ENCODE measurements at regions not wholly inside any gene's neighbourhood (a gene's known extent, or its start where the extent isn't known, plus 50 kb on each side); places are given as distances from the start of the nearest gene placed in this dataset.

GRCh38 chr19:28968721-28969120, 244.2 kb downstream of the UQCRFS1 start:
- ATAC-seq (ENCODE audit: low read depth in 2 of 2) (no peak), DNase-seq (no peak)
- H3K27me3 Mint-ChIP-seq, result no peaks in the 10 kb centered on the region
- H3K36me3 Mint-ChIP-seq, result no peaks in the 10 kb centered on the region
- Histone ChIP-seq H3K4me3 (ENCODE audit: low read depth, low read length) (no peak overlapping the region), H3K9me3 (ENCODE audit: control insufficient read depth in 2 of 2, low read length in 2 of 2) (no peaks in the 10 kb centered on the region), H3K36me3 (ENCODE audit: control insufficient read depth, insufficient read depth, low read length) (no peaks in the 10 kb centered on the region), H3K27ac (ENCODE audit: insufficient read depth, low read length, poor library complexity, severe bottlenecking) (no peak overlapping the region), H3K27me3 (ENCODE audit: control insufficient read depth, insufficient read depth, low read length) (no peaks in the 10 kb centered on the region), H3K4me1 (ENCODE audit: control insufficient read depth, insufficient read depth, low read length, poor library complexity, severe bottlenecking) (no peaks in the 10 kb centered on the region)
- no peak overlapping the region for H3K4me3 Mint-ChIP-seq
- H3K27ac Mint-ChIP-seq, result no peak overlapping the region
- peaks cover 0 to 5% (median 0%) of the 10 kb centered on the region in 7 donors for H3K9me3 Mint-ChIP-seq
- H3K4me1 Mint-ChIP-seq, result no peaks in the 10 kb centered on the region

- Histone ChIP-seq H3K27me3 (ENCODE audit: control insufficient read depth, insufficient read depth, low read length) (no peaks in the 10 kb centered on the region), H3K36me3 (ENCODE audit: control insufficient read depth, insufficient read depth, low read length) (no peaks in the 10 kb centered on the region), H3K27ac (ENCODE audit: insufficient read depth, low read length, poor library complexity, severe bottlenecking) (no peak overlapping the region), H3K9me3 (ENCODE audit: control insufficient read depth in 2 of 2, low read length in 2 of 2) (no peaks in the 10 kb centered on the region), H3K4me1 (ENCODE audit: control insufficient read depth, insufficient read depth, low read length, poor library complexity, severe bottlenecking) (no peaks in the 10 kb centered on the region), H3K4me3 (ENCODE audit: low read depth, low read length) (no peak overlapping the region)
- Mint-ChIP-seq H3K27ac (no peak overlapping the region), H3K9me3 (peaks cover 0 to 5% (median 0%) of the 10 kb centered on the region in 7 donors), H3K4me1 (no peaks in the 10 kb centered on the region), H3K4me3 (no peak overlapping the region), H3K27me3 (no peaks in the 10 kb centered on the region), H3K36me3 (no peaks in the 10 kb centered on the region)
- no peak for DNase-seq
- no peak for ATAC-seq (ENCODE audit: low read depth in 2 of 2)
These were observed 246.1 kb downstream of the UQCRFS1 start for GRCh38 chr19:28966737-28967399.

DNA sequence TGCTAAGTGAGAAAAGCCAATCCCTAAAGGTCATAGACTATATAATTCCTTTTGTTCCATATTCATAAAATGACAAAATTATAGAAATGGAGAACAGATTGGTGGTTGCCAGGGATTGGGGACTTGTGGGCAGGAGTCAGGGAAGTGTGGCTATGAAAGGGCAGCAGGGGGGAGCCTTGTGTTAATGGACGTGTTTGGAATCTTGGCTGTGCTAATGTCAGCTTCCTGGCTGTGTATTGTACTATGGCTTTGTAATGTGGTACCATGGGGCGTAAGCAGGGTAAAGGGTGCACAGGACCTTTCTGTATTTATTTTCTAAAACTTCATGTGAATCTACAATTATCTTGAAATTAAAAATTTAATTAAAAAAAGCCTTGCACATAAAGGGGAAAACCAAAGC, 248.5 kb downstream of the UQCRFS1 start:
- ATAC-seq (ENCODE audit: low read depth in 2 of 2), result no peak

GRCh38 chr19:28963486-28964250, 249.3 kb downstream of the UQCRFS1 start:
- H3K36me3 Mint-ChIP-seq, result no peaks in the 10 kb centered on the region
- Histone ChIP-seq H3K27me3 (ENCODE audit: control insufficient read depth, insufficient read depth, low read length) (no peaks in the 10 kb centered on the region), H3K9me3 (ENCODE audit: control insufficient read depth in 2 of 2, low read length in 2 of 2) (no peaks in the 10 kb centered on the region), H3K4me1 (ENCODE audit: control insufficient read depth, insufficient read depth, low read length, poor library complexity, severe bottlenecking) (no peaks in the 10 kb centered on the region), H3K36me3 (ENCODE audit: control insufficient read depth, insufficient read depth, low read length) (no peaks in the 10 kb centered on the region), H3K4me3 (ENCODE audit: low read depth, low read length) (no peak overlapping the region), H3K27ac (ENCODE audit: insufficient read depth, low read length, poor library complexity, severe bottlenecking) (no peak overlapping the region)
- DNase-seq (no peak), ATAC-seq (ENCODE audit: low read depth in 2 of 2) (no peak)
- no peaks in the 10 kb centered on the region for H3K27me3 Mint-ChIP-seq
- no peak overlapping the region for H3K4me3 Mint-ChIP-seq
- H3K9me3 Mint-ChIP-seq, result peaks cover 0 to 5% (median 0%) of the 10 kb centered on the region in 7 donors
- H3K4me1 Mint-ChIP-seq, result no peaks in the 10 kb centered on the region
- H3K27ac Mint-ChIP-seq, result no peak overlapping the region

More for the DNA sequence above, 248.5 kb downstream of the UQCRFS1 start:
- Histone ChIP-seq H3K4me1 (ENCODE audit: control insufficient read depth, insufficient read depth, low read length, poor library complexity, severe bottlenecking) (no peaks in the 10 kb centered on the region), H3K4me3 (ENCODE audit: low read depth, low read length) (no peak overlapping the region), H3K36me3 (ENCODE audit: control insufficient read depth, insufficient read depth, low read length) (no peaks in the 10 kb centered on the region), H3K9me3 (ENCODE audit: control insufficient read depth in 2 of 2, low read length in 2 of 2) (no peaks in the 10 kb centered on the region), H3K27ac (ENCODE audit: insufficient read depth, low read length, poor library complexity, severe bottlenecking) (no peak overlapping the region), H3K27me3 (ENCODE audit: control insufficient read depth, insufficient read depth, low read length) (no peaks in the 10 kb centered on the region)
- Mint-ChIP-seq H3K4me3 (no peak overlapping the region), H3K36me3 (no peaks in the 10 kb centered on the region), H3K4me1 (no peaks in the 10 kb centered on the region), H3K9me3 (peaks cover 0 to 5% (median 0%) of the 10 kb centered on the region in 7 donors), H3K27ac (no peak overlapping the region), H3K27me3 (no peaks in the 10 kb centered on the region)
- no peak for DNase-seq

- Histone ChIP-seq H3K9me3 (ENCODE audit: control insufficient read depth in 2 of 2, low read length in 2 of 2) (no peaks in the 10 kb centered on the region), H3K36me3 (ENCODE audit: control insufficient read depth, insufficient read depth, low read length) (no peaks in the 10 kb centered on the region), H3K27me3 (ENCODE audit: control insufficient read depth, insufficient read depth, low read length) (no peaks in the 10 kb centered on the region), H3K27ac (ENCODE audit: insufficient read depth, low read length, poor library complexity, severe bottlenecking) (no peak overlapping the region), H3K4me1 (ENCODE audit: control insufficient read depth, insufficient read depth, low read length, poor library complexity, severe bottlenecking) (no peaks in the 10 kb centered on the region), H3K4me3 (ENCODE audit: low read depth, low read length) (no peak overlapping the region)
- Mint-ChIP-seq H3K27me3 (peaks cover 6% of the 10 kb centered on the region), H3K9me3 (peaks cover 0 to 4% (median 0%) of the 10 kb centered on the region in 7 donors), H3K27ac (no peak overlapping the region), H3K36me3 (no peaks in the 10 kb centered on the region), H3K4me3 (no peak overlapping the region), H3K4me1 (no peaks in the 10 kb centered on the region)
- ATAC-seq (ENCODE audit: low read depth in 2 of 2), result no peak
- DNase-seq, result no peak
These were observed 251.0 kb downstream of the UQCRFS1 start for GRCh38 chr19:28961772-28962500.

- ATAC-seq (ENCODE audit: low read depth in 2 of 2), result no peak
- H3K9me3 Mint-ChIP-seq, result peaks cover 0 to 2% (median 0%) of the 10 kb centered on the region in 7 donors
- no peak for DNase-seq
- no peak overlapping the region for H3K4me3 Mint-ChIP-seq
- no peaks in the 10 kb centered on the region for H3K36me3 Mint-ChIP-seq
- Histone ChIP-seq H3K4me3 (ENCODE audit: low read depth, low read length) (no peak overlapping the region), H3K27me3 (ENCODE audit: control insufficient read depth, insufficient read depth, low read length) (no peaks in the 10 kb centered on the region), H3K4me1 (ENCODE audit: control insufficient read depth, insufficient read depth, low read length, poor library complexity, severe bottlenecking) (no peaks in the 10 kb centered on the region), H3K36me3 (ENCODE audit: control insufficient read depth, insufficient read depth, low read length) (no peaks in the 10 kb centered on the region), H3K27ac (ENCODE audit: insufficient read depth, low read length, poor library complexity, severe bottlenecking) (no peak overlapping the region), H3K9me3 (ENCODE audit: control insufficient read depth in 2 of 2, low read length in 2 of 2) (no peaks in the 10 kb centered on the region)
- H3K4me1 Mint-ChIP-seq, result no peaks in the 10 kb centered on the region
- H3K27ac Mint-ChIP-seq, result no peak overlapping the region
- peaks cover 6% of the 10 kb centered on the region for H3K27me3 Mint-ChIP-seq
These were observed 251.8 kb downstream of the UQCRFS1 start for GRCh38 chr19:28960986-28961705.

DNA sequence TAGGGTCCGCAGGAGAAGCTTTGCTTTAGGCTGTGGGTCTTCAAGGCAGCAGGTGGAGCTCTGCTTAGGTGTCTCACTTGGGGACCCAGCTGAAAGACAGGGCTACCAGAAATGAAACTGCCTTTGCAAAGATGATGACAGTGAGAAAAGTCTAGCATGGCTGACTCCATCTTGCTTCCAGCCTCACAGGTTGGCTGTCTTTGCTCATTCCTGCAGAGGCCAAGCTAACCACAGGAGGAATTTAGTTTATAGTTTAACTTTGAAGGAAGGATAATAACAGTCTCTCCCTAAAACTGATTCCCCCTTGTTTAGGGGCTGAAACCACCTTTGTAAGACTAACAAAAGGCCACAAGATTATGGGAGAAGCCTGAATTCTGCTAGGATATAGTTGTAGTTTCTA, 252.4 kb downstream of the UQCRFS1 start:
- H3K27ac Mint-ChIP-seq, result no peak overlapping the region
- no peak for DNase-seq
- no peak overlapping the region for H3K4me3 Mint-ChIP-seq
- Histone ChIP-seq H3K4me1 (ENCODE audit: control insufficient read depth, insufficient read depth, low read length, poor library complexity, severe bottlenecking) (no peaks in the 10 kb centered on the region), H3K9me3 (ENCODE audit: control insufficient read depth in 2 of 2, low read length in 2 of 2) (no peaks in the 10 kb centered on the region), H3K27ac (ENCODE audit: insufficient read depth, low read length, poor library complexity, severe bottlenecking) (no peak overlapping the region), H3K36me3 (ENCODE audit: control insufficient read depth, insufficient read depth, low read length) (no peaks in the 10 kb centered on the region), H3K4me3 (ENCODE audit: low read depth, low read length) (no peak overlapping the region), H3K27me3 (ENCODE audit: control insufficient read depth, insufficient read depth, low read length) (no peaks in the 10 kb centered on the region)
- ATAC-seq (ENCODE audit: low read depth in 2 of 2), result no peak
- H3K36me3 Mint-ChIP-seq, result no peaks in the 10 kb centered on the region
- no peaks in the 10 kb centered on the region for H3K4me1 Mint-ChIP-seq
- peaks cover 0 to 2% (median 0%) of the 10 kb centered on the region in 7 donors for H3K9me3 Mint-ChIP-seq
- H3K27me3 Mint-ChIP-seq, result peaks cover 6% of the 10 kb centered on the region

All from CD4-positive, CD25-positive, alpha-beta regulatory T cell (primary cell).